ENCODE measurements at regions not wholly inside any gene's neighbourhood (a gene's known extent, or its start where the extent isn't known, plus 50 kb on each side); places are given as distances from the start of the nearest gene placed in this dataset.
"Not testable (repeated sequence)": the region's sequence is repeated elsewhere in the genome, so short reads cannot be mapped to it uniquely, and the experiment has no call there.

- no peak for DNase-seq
Measured at GRCh38 chr4:155037031-155037430, 171.4 kb upstream of the NPY2R start.

- no peak for DNase-seq
Measured at GRCh38 chr4:155038459-155038858, 170.0 kb upstream of the NPY2R start.

GRCh38 chr4:155039162-155039561 is 169.3 kb upstream of the NPY2R start:
- no peak for DNase-seq

GRCh38 chr4:155040031-155040430 is 168.4 kb upstream of the NPY2R start:
- DNase-seq = no peak

- no peak for DNase-seq
Measured at GRCh38 chr4:155042014-155042413, 166.4 kb upstream of the NPY2R start.

GRCh38 chr4:155044251-155044650 is 164.2 kb upstream of the NPY2R start:
- not testable (repeated sequence) for DNase-seq

GRCh38 chr4:155047755-155048154 is 160.7 kb upstream of the NPY2R start:
- DNase-seq = no peak

- DNase-seq = not testable (repeated sequence)
Measured at GRCh38 chr4:155054042-155054441, 154.4 kb upstream of the NPY2R start.

GRCh38 chr4:155060419-155060818 is 148.0 kb upstream of the NPY2R start:
- DNase-seq = no peak

GRCh38 chr4:155060873-155061272 is 147.6 kb upstream of the NPY2R start:
- no peak for DNase-seq

- no peak for DNase-seq
Measured at GRCh38 chr4:155062948-155063347, 145.5 kb upstream of the NPY2R start.

- not testable (repeated sequence) for DNase-seq
Measured at GRCh38 chr4:155064934-155065333, 143.5 kb upstream of the NPY2R start.

GRCh38 chr4:155066871-155067270 is 141.6 kb upstream of the NPY2R start:
- DNase-seq = no peak

GRCh38 chr4:155071962-155072361 is 136.5 kb upstream of the NPY2R start:
- DNase-seq = no peak

GRCh38 chr4:155072417-155072816 is 136.0 kb upstream of the NPY2R start:
- DNase-seq = no peak

GRCh38 chr4:155073852-155074251 is 134.6 kb upstream of the NPY2R start:
- DNase-seq = no peak

- no peak for DNase-seq
Measured at GRCh38 chr4:155076256-155076785, 132.1 kb upstream of the NPY2R start.

GRCh38 chr4:155077452-155078229 is 130.8 kb upstream of the NPY2R start:
- no peak for DNase-seq

GRCh38 chr4:155079871-155080270 is 128.6 kb upstream of the NPY2R start:
- DNase-seq = no peak

- no peak for DNase-seq
Measured at GRCh38 chr4:155081222-155081621, 127.2 kb upstream of the NPY2R start.

- no peak for DNase-seq
Measured at GRCh38 chr4:155085843-155086530, 122.4 kb upstream of the NPY2R start.

- DNase-seq = no peak
Measured at GRCh38 chr4:155094201-155094820, 114.1 kb upstream of the NPY2R start.

GRCh38 chr4:155099231-155099630 is 109.2 kb upstream of the NPY2R start:
- DNase-seq = no peak

- DNase-seq = no peak
Measured at GRCh38 chr4:155106629-155107028, 101.8 kb upstream of the NPY2R start.
